ES-I3 (cell line): ENCODE measurements at regions not wholly inside any gene's neighbourhood (a gene's known extent, or its start where the extent isn't known, plus 50 kb on each side); places are given as distances from the start of the nearest gene placed in this dataset.
"Not testable (repeated sequence)": the region's sequence is repeated elsewhere in the genome, so short reads cannot be mapped to it uniquely, and the experiment has no call there.

Experiments
- H3K36me3 ChIP-seq: 2 replicates; pipeline ENCODE4 v1.6.1; 2013; ENCODE audit warnings: mild to moderate bottlenecking, low read length, control low read depth, moderate library complexity; ENCODE audit not compliant: insufficient read depth
- H3K4me1 ChIP-seq: 2 replicates; pipeline ENCODE4 v1.6.1; 2013; ENCODE audit warnings: mild to moderate bottlenecking, control low read depth, low read length; ENCODE audit not compliant: insufficient read depth
- H3K9ac ChIP-seq: 2 replicates; pipeline ENCODE4 v1.6.1; 2013; ENCODE audit warnings: low read depth, mild to moderate bottlenecking, low read length, moderate library complexity
- H3K9me3 ChIP-seq: 2 replicates; pipeline ENCODE4 v1.6.1; 2013; ENCODE audit warnings: mild to moderate bottlenecking, low read length, moderate library complexity; ENCODE audit not compliant: control insufficient read depth, insufficient read depth

DNA sequence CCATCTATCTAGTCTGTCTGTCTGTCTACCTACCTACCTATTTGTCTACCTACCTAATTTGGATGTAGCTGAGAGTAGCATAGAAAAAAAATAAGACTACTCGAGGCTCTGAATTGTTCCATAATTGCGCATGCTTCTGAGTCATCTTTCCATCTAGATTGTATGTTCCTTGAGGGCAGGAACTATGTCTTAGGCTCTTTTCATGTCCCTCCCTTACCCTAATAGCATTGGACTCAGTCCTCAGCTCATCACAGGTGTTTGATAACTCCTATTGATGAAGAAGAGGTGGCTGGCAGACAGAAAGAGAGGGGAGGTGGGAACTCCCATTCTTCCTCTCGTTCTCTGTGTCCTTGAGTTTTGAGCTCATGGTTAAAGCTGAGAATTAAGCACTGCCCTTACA is 263.7 kb downstream of the TTC6 start:
- Histone ChIP-seq H3K36me3 (no peaks in the 10 kb centered on the region), H3K9ac (no peak overlapping the region), H3K4me1 (no peaks in the 10 kb centered on the region), H3K9me3 (no peaks in the 10 kb centered on the region)

DNA sequence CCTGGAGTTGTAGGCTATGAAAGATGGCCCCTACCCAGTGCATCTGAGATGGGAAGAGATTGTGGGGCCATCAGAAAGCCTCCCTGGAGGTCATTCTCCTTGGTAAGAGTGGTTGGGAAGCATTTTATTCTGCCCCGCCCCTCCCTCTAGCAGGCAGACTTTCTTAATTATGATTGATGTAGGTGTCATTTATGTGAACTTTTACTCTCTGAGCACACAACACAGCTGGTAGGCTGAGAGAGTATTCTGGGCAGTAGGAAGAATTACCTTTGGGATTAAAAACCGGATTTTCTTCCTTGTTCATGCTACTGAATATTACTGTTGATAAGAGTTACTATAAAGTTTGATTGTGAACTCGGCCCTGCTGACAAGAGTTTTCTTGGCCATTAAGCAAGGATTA is 266.8 kb downstream of the TTC6 start:
- no peaks in the 10 kb centered on the region for H3K9me3 ChIP-seq
- H3K9ac ChIP-seq, result no peak overlapping the region
- no peaks in the 10 kb centered on the region for H3K36me3 ChIP-seq
- H3K4me1 ChIP-seq, result no peaks in the 10 kb centered on the region

DNA sequence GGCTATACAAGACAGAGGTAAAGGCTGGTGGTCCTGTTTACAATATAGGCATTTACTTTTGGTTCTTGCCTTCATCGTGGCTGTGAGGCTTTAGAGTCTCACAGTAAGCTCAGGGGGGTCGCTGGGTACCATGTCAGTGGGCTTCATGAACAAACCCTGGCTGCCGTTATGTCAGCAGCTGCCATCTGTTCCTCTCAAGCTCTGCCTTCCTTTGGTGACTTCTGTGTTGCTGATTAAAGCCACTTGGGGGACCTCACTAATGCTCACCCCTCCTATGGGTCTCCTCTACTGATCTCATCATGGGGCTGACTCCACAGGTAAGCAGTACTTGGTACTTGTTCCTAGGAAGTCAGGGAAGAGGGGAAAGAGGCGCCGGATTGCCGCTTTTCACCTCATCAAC is 268.7 kb downstream of the TTC6 start:
- Histone ChIP-seq H3K9me3 (no peaks in the 10 kb centered on the region), H3K9ac (no peak overlapping the region), H3K36me3 (no peaks in the 10 kb centered on the region), H3K4me1 (no peaks in the 10 kb centered on the region)

DNA sequence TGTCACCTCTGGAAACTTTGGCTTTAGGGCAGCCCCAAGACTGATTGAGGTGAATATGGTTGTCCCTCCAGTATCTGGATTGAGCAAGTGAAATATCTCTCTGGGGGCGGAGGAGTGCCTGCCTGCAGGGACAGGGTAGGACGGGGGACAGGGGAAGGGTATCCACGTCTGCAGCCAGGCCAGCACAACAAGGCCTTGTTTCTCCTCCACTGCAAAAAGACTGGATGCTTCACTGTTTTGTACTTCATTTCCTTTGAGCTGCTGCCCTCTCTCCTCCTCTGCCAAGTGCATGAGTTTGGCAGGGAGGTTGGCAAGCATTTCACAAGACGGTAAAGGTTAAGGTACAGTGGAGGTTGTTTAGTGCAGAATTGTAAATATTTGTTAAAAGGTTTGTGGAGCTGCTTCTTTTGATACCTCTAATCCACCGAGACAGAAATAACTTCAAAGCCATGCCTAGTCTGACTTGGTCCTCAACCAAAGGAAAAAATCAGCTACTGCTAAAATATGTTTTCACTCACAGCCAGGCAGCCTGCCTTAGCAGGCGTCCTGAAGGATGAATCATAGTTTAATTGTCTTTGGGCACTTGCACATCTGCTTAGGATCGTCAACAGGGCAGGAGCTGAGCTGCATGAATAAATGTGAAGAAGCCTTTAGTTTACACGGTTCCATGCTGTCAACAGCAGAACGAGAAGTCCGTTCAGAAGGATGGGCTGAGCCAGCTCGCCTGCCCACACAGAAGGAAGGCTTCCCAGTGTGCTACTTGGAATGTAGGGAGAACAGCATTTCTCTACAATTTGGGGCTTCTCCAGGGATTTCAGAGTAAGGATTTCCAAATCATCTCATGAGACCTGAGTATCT is 269.7 kb downstream of the TTC6 start:
- no peaks in the 10 kb centered on the region for H3K4me1 ChIP-seq
- no peak overlapping the region for H3K9ac ChIP-seq
- no peaks in the 10 kb centered on the region for H3K9me3 ChIP-seq
- H3K36me3 ChIP-seq, result no peaks in the 10 kb centered on the region

DNA sequence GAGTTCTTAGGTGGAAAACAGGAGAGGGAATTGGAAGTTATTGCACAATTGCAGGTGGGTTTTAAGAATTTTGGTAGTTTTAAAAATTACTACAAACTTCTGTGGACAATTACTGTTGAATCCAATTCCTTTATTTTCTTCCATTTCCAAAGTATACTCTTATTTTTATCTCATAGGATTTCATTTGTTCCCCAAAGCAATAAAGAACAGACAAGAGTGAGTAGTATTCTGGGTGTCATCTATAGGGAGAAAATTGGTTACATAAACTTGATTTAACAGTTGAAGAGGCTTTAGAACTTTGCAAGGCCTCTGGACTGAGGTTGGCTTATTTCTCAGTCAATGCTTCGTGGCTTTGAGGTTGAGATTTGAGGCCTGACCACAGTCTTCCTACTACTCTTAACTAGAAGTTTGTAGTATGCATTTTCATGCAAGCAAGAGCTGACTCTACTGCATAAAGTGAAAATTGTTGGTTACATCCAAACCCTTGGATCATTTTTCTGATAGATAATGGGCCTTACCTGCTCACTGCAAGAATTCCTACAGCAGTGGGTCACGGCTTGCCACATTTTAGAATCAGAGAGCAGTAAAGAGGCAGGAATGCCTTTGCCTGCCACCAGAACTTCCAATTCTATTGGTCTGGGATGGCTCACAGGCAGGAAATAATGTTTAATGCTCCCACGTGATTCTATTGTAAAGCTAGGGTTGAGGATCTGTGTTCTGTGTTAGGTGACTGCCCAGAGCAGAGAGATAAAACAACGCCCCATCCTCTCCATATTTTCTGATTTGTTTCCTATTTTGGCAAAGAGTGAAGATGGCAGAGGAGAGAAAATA is 270.5 kb downstream of the TTC6 start:
- no peaks in the 10 kb centered on the region for H3K9me3 ChIP-seq
- H3K9ac ChIP-seq, result no peak overlapping the region
- H3K36me3 ChIP-seq, result no peaks in the 10 kb centered on the region
- no peaks in the 10 kb centered on the region for H3K4me1 ChIP-seq

DNA sequence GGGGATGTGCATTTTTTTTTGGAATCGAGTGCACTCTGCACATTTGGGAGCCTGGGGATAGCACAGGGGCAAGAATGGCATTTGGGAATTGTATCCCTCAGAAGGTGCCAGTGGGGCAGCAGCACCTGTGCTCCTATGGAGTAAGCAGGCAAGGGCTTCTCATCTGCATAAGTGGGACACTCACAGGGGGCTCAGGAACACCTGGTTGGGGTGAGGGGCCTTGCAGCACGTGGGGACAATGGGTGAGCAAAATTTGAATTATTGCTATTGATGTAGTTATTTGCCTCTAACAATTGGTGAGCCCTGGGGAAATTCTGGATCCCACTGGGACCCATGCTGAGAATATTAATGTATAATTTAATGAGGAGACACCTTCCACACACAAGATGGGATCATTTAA is 274.2 kb downstream of the TTC6 start:
- no peaks in the 10 kb centered on the region for H3K36me3 ChIP-seq
- H3K4me1 ChIP-seq, result no peaks in the 10 kb centered on the region
- no peak overlapping the region for H3K9ac ChIP-seq
- no peaks in the 10 kb centered on the region for H3K9me3 ChIP-seq

DNA sequence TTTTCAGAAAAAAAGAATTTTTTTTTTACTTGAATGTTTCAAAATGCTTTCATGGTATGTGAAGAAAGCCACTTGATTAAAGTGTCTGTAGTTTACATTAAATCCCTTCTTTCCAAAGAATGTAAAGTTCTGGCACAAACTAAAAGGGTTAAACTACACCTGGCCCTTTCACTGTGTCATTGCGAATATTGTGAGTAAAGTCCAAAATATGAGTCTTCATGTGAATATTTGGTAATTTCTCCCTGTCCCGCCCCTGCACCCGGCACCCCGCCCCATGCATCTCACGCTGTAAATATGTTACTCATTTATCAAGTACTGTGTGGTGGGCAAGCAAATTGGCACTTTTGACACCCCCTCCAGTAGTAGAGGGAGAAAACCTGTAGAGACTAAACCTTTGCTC is 274.7 kb downstream of the TTC6 start:
- no peak overlapping the region for H3K9ac ChIP-seq
- H3K36me3 ChIP-seq, result no peaks in the 10 kb centered on the region
- no peaks in the 10 kb centered on the region; the same call in 1 of the 2 replicates for H3K4me1 ChIP-seq
- H3K9me3 ChIP-seq, result no peaks in the 10 kb centered on the region

DNA sequence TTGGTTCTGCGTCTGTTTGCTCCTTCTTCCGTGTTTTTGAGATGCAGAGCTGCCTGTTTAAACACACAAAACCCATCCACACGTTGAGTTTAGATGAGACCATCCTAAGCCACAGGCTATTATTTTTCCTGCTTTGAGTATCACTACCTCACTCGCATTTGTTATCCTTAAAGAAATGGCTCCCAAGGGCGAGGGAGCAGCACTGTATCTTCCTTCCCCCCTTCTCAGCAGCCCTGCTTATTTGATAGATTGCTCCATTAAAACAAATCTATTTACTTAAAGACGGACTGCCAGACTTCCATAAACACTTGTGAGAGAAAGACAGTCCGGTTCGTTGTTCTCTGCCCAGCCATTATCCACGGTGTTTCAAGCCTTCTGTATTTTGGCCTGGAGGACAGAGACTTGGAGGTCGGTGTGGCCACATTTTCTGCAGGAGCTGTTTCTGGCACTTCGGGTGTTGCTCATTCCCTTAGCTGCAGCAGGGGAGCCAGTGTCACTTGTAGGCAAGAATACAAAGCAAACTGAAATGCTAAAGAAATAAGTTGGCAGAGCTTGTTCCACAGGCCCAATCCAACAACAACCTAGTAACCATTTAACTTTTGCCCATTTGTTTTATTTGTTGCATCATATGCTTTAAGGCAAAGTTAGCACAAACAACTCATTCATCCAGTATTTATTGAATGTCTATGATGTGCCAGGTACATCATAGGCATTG is 275.4 kb downstream of the TTC6 start:
- Histone ChIP-seq H3K4me1 (no peaks in the 10 kb centered on the region; the same call in 1 of the 2 replicates), H3K36me3 (no peaks in the 10 kb centered on the region), H3K9me3 (no peaks in the 10 kb centered on the region), H3K9ac (no peak overlapping the region)

DNA sequence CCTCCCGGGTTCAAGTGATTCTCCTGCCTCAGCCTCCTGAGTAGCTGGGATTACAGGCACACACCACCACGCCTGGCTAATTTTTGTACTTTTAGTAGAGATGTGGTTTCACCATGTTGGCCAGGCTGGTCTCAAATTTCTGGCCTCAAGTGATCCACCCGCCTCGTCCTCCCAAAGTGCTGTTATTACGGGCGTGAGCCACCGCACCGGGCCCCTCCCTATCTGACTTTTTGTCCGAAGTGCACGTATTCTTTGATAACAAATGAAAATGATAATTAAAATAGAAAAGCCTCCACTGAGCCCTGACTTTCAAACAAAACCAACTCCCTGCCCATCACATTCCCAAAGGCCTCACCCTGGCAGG is 278.6 kb downstream of the TTC6 start:
- H3K9ac ChIP-seq, H3K4me1 ChIP-seq, H3K36me3 ChIP-seq, H3K9me3 ChIP-seq: not testable (repeated sequence)

DNA sequence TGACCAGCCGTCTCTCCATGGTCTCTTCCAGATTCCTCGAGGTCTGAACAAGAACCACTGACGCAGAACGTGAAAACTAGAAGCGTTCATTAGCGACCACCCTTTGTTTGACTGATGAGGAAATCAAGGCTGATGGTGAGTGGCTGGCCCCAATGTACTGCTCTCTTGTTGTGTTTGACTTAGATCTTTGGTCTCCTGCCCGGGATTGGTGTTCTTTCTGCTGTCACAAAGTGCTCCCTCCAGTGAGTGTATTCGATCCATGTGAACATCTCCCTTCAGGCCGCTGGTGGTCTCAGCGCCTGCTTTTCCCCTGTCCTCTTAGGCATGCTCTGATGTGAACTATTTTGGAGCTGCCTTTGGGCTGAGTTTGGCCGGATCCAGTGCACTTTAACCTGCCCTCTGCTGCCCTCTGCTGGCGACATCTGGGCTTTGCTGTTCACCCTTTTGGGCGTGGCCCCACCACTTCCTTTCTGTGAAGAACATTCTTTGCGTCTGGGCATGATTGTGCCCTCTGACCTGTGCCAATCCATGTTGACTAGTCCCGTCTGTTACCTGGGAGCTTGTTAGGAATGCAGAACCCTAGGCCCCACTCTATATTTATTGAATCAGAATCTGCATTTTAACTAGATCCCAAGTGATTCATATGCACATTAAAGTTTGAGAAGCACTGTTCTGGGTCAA is 279.1 kb downstream of the TTC6 start:
- H3K9me3 ChIP-seq, result no peaks in the 10 kb centered on the region
- H3K36me3 ChIP-seq, result no peaks in the 10 kb centered on the region
- H3K4me1 ChIP-seq, result no peaks in the 10 kb centered on the region; the same call in 1 of the 2 replicates
- H3K9ac ChIP-seq, result no peak overlapping the region

DNA sequence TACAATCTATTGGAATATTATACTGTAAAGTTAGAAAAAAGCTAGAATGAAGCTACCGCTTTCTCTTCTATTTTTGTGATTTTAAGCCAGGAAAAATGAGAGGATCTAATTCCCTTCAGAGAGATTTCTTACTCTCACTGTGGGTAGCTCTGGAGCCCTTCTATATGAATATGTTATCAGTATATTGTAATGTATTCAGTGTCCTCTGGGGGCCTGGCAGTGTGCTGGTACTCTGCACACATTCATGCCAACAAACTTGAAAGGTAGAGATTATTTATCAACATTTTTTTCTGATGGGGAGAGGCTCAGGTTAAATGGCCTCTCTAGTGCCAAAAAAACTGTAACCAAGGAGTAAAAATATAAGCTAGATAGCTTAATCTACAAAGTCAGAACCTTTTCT is 292.8 kb downstream of the TTC6 start:
- Histone ChIP-seq H3K9me3 (peaks cover 3% of the 10 kb centered on the region; the same call in 1 of the 2 replicates), H3K4me1 (no peaks in the 10 kb centered on the region; the same call in 1 of the 2 replicates), H3K36me3 (no peaks in the 10 kb centered on the region), H3K9ac (no peak overlapping the region)

DNA sequence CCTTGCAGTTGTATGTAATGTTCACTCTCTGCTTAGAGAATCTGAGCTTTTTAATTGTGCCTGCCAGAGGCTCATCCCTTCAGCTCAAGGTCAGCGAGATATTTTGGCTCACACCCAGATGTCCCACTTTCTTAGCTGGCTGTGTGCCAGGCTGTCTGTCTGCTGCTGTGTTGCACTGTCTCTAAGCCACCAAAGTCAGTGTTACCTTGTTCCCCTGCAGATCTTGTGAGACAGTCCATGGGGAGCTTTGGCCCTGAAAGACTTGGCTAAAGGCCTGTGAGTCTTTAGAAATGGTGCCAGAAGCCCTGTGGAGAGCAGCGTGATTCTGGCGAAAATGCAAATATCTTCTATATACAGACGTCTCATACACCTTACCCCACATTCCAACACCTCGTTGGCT is 293.7 kb downstream of the TTC6 start:
- H3K9ac ChIP-seq, result no peak overlapping the region
- H3K9me3 ChIP-seq, result peaks cover 3% of the 10 kb centered on the region; the same call in 1 of the 2 replicates
- peaks cover 7% of the 10 kb centered on the region for H3K4me1 ChIP-seq
- H3K36me3 ChIP-seq, result no peaks in the 10 kb centered on the region

DNA sequence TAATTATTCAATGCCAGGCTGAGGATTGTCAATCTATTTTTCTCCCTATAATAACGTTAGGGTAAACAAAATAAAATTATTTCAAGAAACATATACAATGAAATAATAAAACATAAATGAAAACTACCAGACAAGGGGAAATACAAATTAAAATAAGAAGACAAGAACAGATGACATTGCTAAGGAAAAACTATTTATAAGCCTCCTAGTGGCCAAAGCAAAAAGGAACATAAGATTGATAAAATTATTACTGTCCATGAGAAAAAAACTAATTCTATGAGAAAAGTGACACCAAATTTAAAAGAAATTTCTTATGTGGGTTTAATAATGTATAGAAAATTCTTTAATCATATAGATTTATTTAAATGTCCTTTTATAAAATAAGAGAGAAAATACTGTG is 294.7 kb downstream of the TTC6 start:
- Histone ChIP-seq H3K36me3 (no peaks in the 10 kb centered on the region), H3K9me3 (peaks cover 3% of the 10 kb centered on the region; the same call in 1 of the 2 replicates), H3K4me1 (peaks cover 16% of the 10 kb centered on the region), H3K9ac (no peak overlapping the region)

DNA sequence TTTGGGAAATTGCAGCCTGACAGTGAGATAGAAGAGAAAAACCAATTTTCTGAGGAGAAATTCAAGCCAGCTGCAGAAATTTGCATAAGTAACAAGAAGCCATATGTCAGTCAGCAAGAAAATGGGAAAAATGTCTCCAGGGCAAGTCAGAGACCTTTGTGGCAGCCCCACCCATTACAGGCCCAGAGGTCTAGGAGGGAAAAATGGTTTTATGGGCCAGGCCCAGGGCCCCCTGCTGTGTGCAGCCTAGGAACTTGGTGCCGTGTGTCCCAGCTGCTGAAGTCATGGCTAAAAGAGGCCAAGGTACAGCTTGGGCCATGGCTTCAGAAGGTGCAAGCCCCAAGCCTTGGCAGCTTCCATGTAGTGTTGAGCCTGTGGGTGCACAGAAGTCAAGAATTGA is 296.1 kb downstream of the TTC6 start:
- H3K36me3 ChIP-seq, H3K9ac ChIP-seq, H3K9me3 ChIP-seq: not testable (repeated sequence)
- peaks cover 25% of the 10 kb centered on the region for H3K4me1 ChIP-seq
